KG1 (cell line): ENCODE measurements at regions not wholly inside any gene's neighbourhood (a gene's known extent, or its start where the extent isn't known, plus 50 kb on each side); places are given as distances from the start of the nearest gene placed in this dataset.
"Not testable (repeated sequence)": the region's sequence is repeated elsewhere in the genome, so short reads cannot be mapped to it uniquely, and the experiment has no call there.

Source experiments
- DNase-seq: peaks from one replicate; lab custom pipeline; 2025; lab: John Stamatoyannopoulos, UW

GRCh38 chrX:81857192-81857591, 655.3 kb downstream of the SH3BGRL start:
- no peak for DNase-seq

GRCh38 chrX:81866873-81867272, 665.0 kb downstream of the SH3BGRL start:
- no peak for DNase-seq

- DNase-seq, result no peak
Measured at GRCh38 chrX:81868979-81869378, 667.1 kb downstream of the SH3BGRL start.

- no peak for DNase-seq
Measured at GRCh38 chrX:81874807-81875206, 672.9 kb downstream of the SH3BGRL start.

- no peak for DNase-seq
Measured at GRCh38 chrX:81875800-81876199, 673.9 kb downstream of the SH3BGRL start.

GRCh38 chrX:81876437-81876836, 674.5 kb downstream of the SH3BGRL start:
- no peak for DNase-seq

- peak; percentile 4 for DNase-seq
Measured at GRCh38 chrX:81890521-81890920, 688.6 kb downstream of the SH3BGRL start.

- no peak for DNase-seq
Measured at GRCh38 chrX:81900522-81900921, 698.6 kb downstream of the SH3BGRL start.

- DNase-seq, result no peak
Measured at GRCh38 chrX:81925812-81926211, 723.9 kb downstream of the SH3BGRL start.

GRCh38 chrX:81945911-81946310, 744.0 kb downstream of the SH3BGRL start:
- not testable (repeated sequence) for DNase-seq

- no peak for DNase-seq
Measured at GRCh38 chrX:81957318-81957717, 755.4 kb downstream of the SH3BGRL start.

- no peak for DNase-seq
Measured at GRCh38 chrX:81957900-81958545, 756.1 kb downstream of the SH3BGRL start.

- no peak for DNase-seq
Measured at GRCh38 chrX:81959964-81960363, 758.1 kb downstream of the SH3BGRL start.

GRCh38 chrX:81974413-81974812, 772.5 kb downstream of the SH3BGRL start:
- DNase-seq, result not testable (repeated sequence)

GRCh38 chrX:81979806-81980515, 778.1 kb downstream of the SH3BGRL start:
- no peak for DNase-seq

- DNase-seq, result not testable (repeated sequence)
Measured at GRCh38 chrX:81987217-81987616, 785.3 kb downstream of the SH3BGRL start.

- DNase-seq, result no peak
Measured at GRCh38 chrX:81996166-81996565, 794.3 kb downstream of the SH3BGRL start.

GRCh38 chrX:82029571-82030218, 827.8 kb downstream of the SH3BGRL start:
- no peak for DNase-seq

- no peak for DNase-seq
Measured at GRCh38 chrX:82031250-82031649, 829.3 kb downstream of the SH3BGRL start.

- no peak for DNase-seq
Measured at GRCh38 chrX:82038793-82039192, 836.9 kb downstream of the SH3BGRL start.

GRCh38 chrX:82041034-82041433, 839.1 kb downstream of the SH3BGRL start:
- no peak for DNase-seq

- DNase-seq, result no peak
Measured at GRCh38 chrX:82058728-82059127, 856.8 kb downstream of the SH3BGRL start.

GRCh38 chrX:82070948-82071347, 869.0 kb downstream of the SH3BGRL start:
- no peak for DNase-seq
